C4-2B (cell line): ENCODE measurements at regions not wholly inside any gene's neighbourhood (a gene's known extent, or its start where the extent isn't known, plus 50 kb on each side); places are given as distances from the start of the nearest gene placed in this dataset.

ENCODE experiments used
- H3K27ac ChIP-seq: fragments of 450-650 bp; 2 replicates; pipeline ENCODE4 v1.5.1; 2017
- ZFX ChIP-seq: fragments of 450-650 bp; IDR thresholded peaks from 2 replicates; pipeline ENCODE4 v1.6.1; 2017
- TF ChIP-seq, protein P1 (sequence below): fragments of 450-650 bp; conservative IDR thresholded peaks from 2 replicates; pipeline ENCODE4 v1.5.1; 2017; ENCODE audit warnings: mild to moderate bottlenecking

DNA sequence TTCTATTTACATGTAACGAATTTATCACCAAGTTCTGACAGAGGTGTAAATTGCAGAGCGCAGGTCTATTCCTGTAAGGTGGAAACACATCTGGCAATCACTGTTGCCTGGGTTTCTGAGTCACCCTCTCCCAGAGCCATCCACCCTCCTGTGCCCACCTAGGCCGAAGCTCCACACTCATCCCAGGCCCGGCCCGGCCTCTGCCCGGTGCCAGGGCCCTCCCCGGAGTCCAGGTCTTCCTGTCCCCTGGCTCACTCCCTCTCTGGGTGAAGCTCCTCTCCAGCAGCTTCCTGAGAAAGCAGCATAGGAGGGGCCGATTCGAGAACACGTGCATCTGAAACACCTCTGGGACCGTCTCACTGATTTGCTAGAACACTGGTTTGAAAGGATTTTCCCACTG lies 308.2 kb downstream of the SHANK2 start:
- TF ChIP-seq, protein P1, sequence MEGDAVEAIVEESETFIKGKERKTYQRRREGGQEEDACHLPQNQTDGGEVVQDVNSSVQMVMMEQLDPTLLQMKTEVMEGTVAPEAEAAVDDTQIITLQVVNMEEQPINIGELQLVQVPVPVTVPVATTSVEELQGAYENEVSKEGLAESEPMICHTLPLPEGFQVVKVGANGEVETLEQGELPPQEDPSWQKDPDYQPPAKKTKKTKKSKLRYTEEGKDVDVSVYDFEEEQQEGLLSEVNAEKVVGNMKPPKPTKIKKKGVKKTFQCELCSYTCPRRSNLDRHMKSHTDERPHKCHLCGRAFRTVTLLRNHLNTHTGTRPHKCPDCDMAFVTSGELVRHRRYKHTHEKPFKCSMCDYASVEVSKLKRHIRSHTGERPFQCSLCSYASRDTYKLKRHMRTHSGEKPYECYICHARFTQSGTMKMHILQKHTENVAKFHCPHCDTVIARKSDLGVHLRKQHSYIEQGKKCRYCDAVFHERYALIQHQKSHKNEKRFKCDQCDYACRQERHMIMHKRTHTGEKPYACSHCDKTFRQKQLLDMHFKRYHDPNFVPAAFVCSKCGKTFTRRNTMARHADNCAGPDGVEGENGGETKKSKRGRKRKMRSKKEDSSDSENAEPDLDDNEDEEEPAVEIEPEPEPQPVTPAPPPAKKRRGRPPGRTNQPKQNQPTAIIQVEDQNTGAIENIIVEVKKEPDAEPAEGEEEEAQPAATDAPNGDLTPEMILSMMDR = no peak
- TF ChIP-seq ZFX = no peak
- H3K27ac ChIP-seq = no peak overlapping the region

DNA sequence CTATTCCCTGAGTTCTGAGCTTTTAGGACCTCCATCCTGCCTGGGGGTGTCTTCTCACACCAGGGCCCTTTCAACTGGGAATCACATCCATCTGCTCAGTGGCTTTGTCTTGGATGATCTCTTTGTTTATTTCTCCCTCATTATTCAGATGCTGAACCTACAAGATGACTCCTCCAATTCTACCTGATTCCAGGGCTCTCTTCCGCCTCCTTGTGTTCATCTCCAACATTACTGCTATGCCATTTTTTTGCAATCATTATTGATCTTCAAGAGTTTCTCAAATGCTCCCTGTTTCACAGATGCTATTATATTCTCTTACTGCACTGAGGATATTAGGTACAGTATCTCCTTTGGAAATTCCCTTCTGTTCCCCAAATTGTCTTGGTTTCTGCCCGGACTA lies 307.7 kb downstream of the SHANK2 start:
- TF ChIP-seq, protein P1 = no peak; the same call in 1 of the 2 replicates
- TF ChIP-seq ZFX = no peak

DNA sequence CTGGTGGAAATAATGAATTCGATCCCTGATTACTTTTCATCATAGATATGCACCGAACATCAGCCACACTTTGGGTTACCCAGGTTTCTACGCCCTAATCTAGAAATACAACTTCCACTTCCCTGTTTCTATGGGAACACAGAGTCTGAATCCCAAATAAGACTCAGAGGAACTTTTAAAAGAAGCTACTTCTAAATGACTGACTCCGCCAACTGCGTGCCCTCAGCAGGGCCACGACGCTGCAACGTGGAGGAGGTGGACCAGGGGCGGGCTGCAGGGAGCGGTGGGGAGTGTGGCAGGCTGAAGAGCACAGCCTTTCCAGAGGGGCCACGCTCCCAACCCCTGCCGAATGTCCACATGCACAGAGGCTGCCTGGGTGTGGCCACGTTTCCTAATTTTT lies 304.0 kb downstream of the SHANK2 start:
- no peak for TF ChIP-seq ZFX
- TF ChIP-seq, protein P1 = no peak
- H3K27ac ChIP-seq = no peak overlapping the region

More for the DNA sequence above, 307.7 kb downstream of the SHANK2 start:
- no peak overlapping the region for H3K27ac ChIP-seq

DNA sequence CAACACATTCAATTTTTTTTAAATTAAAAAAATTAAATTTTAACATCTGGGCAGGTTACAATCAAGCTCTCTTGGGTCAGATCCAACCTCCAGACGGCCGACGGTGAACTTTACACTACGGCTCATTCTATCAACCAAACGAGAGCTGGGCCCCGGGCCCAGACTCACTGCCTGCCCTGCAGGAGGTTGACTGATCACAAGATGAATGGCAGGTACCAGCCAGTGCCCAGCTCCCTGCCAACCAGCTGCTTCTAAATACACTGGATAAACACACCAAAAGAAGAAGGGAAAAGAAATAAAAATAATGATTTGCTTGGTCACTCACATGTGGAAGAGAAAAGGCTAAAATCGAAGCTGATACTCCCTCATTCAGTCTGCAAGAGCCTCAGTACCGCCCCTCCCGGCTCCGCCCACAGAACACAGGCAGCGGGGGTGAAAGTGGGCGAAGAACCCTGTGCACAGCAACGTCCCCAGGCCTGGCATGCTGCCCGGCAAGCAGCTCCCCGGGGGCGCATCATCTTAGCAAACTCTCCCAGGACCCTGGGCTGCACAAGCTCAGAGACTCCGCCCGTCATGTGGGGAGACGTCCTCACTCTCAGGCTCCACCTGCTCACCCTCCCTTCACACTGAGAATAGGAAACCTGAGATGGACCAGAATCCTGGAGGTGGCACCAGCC lies 303.4 kb downstream of the SHANK2 start:
- TF ChIP-seq, protein P1 = no peak
- no peak for TF ChIP-seq ZFX
- H3K27ac ChIP-seq = no peak overlapping the region

DNA sequence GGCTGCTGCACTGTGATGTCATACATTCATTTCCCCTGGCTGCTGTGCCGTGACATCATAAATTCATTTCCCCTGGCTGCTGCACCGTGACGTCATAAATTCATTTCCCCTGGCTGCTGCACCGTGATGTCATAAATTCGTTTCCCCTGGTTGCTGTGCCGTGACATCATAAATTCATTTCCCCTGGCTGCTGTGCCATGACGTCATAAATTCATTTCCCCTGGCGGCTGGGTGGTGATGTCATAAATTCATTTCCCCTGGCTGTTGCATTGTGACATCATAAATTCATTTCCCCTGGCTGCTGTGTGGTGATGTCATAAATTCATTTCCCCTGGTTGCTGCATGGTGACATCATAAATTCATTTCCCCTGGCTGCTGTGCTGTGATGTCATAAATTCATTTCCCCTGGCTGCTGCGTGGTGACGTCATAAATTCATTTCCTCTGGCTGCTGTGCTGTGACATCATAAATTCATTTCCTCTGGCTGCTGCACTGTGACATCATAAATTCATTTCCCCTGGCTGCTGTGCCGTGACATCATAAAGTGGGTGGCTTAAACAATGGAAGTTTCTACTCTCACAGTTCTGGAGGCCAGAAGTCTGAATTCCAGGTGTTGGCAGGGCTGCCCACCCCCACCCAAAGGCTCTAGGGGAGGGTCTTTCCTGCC lies 301.1 kb downstream of the SHANK2 start:
- TF ChIP-seq ZFX = no peak
- TF ChIP-seq, protein P1 = no peak
- no peak overlapping the region for H3K27ac ChIP-seq

DNA sequence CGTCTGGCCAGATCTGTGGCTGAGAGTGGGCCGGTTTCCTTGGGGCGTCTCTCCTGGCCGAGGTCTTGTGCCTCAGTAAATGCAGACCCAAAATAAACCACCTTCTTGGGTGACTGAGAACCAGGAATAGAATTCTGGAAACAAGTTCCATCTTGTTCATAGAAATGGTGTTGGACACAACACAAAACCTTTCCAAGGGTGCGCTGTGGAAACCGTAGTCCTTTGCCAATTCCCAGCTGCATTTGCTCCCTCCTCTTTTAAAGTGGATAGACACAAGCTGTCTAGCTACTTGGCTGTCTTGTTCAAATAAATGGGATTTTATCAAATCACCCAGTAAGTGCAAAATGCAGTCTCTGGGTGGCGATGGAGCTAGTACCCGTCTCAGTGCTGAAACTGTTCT lies 300.2 kb downstream of the SHANK2 start:
- H3K27ac ChIP-seq = no peak overlapping the region
- TF ChIP-seq, protein P1 = no peak
- TF ChIP-seq ZFX = no peak

DNA sequence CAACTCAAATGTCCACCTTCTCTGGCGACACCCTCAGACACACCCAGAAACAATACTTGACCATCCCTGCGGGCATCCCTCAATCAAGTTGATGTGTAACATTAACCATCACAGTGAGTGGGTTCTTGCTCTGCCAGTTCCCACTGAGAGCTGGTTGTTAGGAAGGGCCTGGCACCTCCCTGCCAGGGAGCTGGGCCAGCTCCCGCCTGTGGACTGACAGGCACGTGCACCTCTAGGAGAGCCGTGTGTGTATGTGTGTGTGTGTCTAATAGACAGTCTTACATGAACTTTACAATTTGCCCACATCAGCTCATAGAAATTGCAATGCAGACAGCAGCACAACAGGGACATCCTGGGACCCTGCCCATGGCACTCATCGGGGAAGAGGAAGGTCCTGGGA lies 298.7 kb downstream of the SHANK2 start:
- TF ChIP-seq, protein P1 = no peak
- no peak for TF ChIP-seq ZFX
- no peak overlapping the region for H3K27ac ChIP-seq
